ENCODE measurements at regions not wholly inside any gene's neighbourhood (a gene's known extent, or its start where the extent isn't known, plus 50 kb on each side); places are given as distances from the start of the nearest gene placed in this dataset.

- H3K4me1 ChIP-seq (ENCODE audit: insufficient read depth, low read length, poor library complexity, severe bottlenecking): no peaks in the 10 kb centered on the region
- no peak overlapping the region for H2AFZ ChIP-seq (ENCODE audit: low read length)
- TF ChIP-seq CTCF (conservative IDR thresholded peaks at IDR 0.05; ENCODE audit: low read length): no peak
- no peak for TF ChIP-seq EZH2phosphoT487 (IDR thresholded peaks at IDR 0.05; ENCODE audit: borderline replicate concordance, low read depth, low read length)
- H4K20me1 ChIP-seq (ENCODE audit: insufficient read depth, low read length): no peaks in the 10 kb centered on the region
- H3K9me3 ChIP-seq (ENCODE audit: low read length): no peaks in the 10 kb centered on the region; the same call in 1 of the 2 replicates
- no peak overlapping the region for H3K4me3 ChIP-seq (ENCODE audit: low read depth, low read length, poor library complexity, severe bottlenecking)
- POLR2A ChIA-PET: interaction anchor here (1.0 kb wide), 1 partner anchor 8 kb away, joined by 3 read pairs; no protein-coding TSS in a partner anchor
- no peaks in the 10 kb centered on the region for H3K9me2 ChIP-seq (ENCODE audit: insufficient read depth, low read length)
- no peaks in the 10 kb centered on the region for H3K79me2 ChIP-seq (ENCODE audit: insufficient read depth, low read depth, low read length)
- no peaks in the 10 kb centered on the region for H3K36me3 ChIP-seq (ENCODE audit: insufficient read depth, low read length)
- intact Hi-C loops (cut with micrococcal nuclease; ENCODE audit: unreplicated experiment): no loop called here
- H3K4me2 ChIP-seq (ENCODE audit: low read length): no peak overlapping the region
- BruUV-seq (replicated peaks): no TSS peak
- H3K27ac ChIP-seq (ENCODE audit: low read depth, low read length, poor library complexity, severe bottlenecking): no peak overlapping the region
- DNase-seq (ENCODE audit: low spot score): no peak
- CTCF ChIA-PET (ENCODE audit: unreplicated experiment): no interaction called here
Measured at GRCh38 chr5:30337084-30337573, 856.4 kb upstream of the CDH6 start.

GRCh38 chr5:30331534-30331933 is 862.0 kb upstream of the CDH6 start:
- BruUV-seq (replicated peaks): no TSS peak
- H2AFZ ChIP-seq (ENCODE audit: low read length): no peak overlapping the region
- CTCF ChIA-PET (ENCODE audit: unreplicated experiment): no interaction called here
- H3K9me3 ChIP-seq (ENCODE audit: low read length): no peaks in the 10 kb centered on the region; the same call in 1 of the 2 replicates
- H4K20me1 ChIP-seq (ENCODE audit: insufficient read depth, low read length): no peaks in the 10 kb centered on the region
- DNase-seq (ENCODE audit: low spot score): no peak
- no peak overlapping the region for H3K4me3 ChIP-seq (ENCODE audit: low read depth, low read length, poor library complexity, severe bottlenecking)
- no peak overlapping the region for H3K4me2 ChIP-seq (ENCODE audit: low read length)
- H3K79me2 ChIP-seq (ENCODE audit: insufficient read depth, low read depth, low read length): no peaks in the 10 kb centered on the region
- TF ChIP-seq CTCF (conservative IDR thresholded peaks at IDR 0.05; ENCODE audit: low read length): no peak
- no peak for TF ChIP-seq EZH2phosphoT487 (IDR thresholded peaks at IDR 0.05; ENCODE audit: borderline replicate concordance, low read depth, low read length)
- no peaks in the 10 kb centered on the region for H3K36me3 ChIP-seq (ENCODE audit: insufficient read depth, low read length)
- no peaks in the 10 kb centered on the region for H3K4me1 ChIP-seq (ENCODE audit: insufficient read depth, low read length, poor library complexity, severe bottlenecking)
- H3K9me2 ChIP-seq (ENCODE audit: insufficient read depth, low read length): no peaks in the 10 kb centered on the region
- intact Hi-C loops (cut with micrococcal nuclease; ENCODE audit: unreplicated experiment): no loop called here
- POLR2A ChIA-PET: interaction anchor here (0.6 kb wide), 1 partner anchor 1436 kb away, joined by 3 read pairs; no protein-coding TSS in a partner anchor
- no peak overlapping the region for H3K27ac ChIP-seq (ENCODE audit: low read depth, low read length, poor library complexity, severe bottlenecking)

GRCh38 chr5:30325795-30326194 is 867.7 kb upstream of the CDH6 start:
- Histone ChIP-seq H3K79me2 (ENCODE audit: insufficient read depth, low read depth, low read length) (no peaks in the 10 kb centered on the region), H3K9me2 (ENCODE audit: insufficient read depth, low read length) (no peaks in the 10 kb centered on the region), H3K4me3 (ENCODE audit: low read depth, low read length, poor library complexity, severe bottlenecking) (no peak overlapping the region), H3K27ac (ENCODE audit: low read depth, low read length, poor library complexity, severe bottlenecking) (no peak overlapping the region), H2AFZ (ENCODE audit: low read length) (no peak overlapping the region), H3K4me1 (ENCODE audit: insufficient read depth, low read length, poor library complexity, severe bottlenecking) (no peaks in the 10 kb centered on the region), H4K20me1 (ENCODE audit: insufficient read depth, low read length) (no peaks in the 10 kb centered on the region), H3K4me2 (ENCODE audit: low read length) (no peak overlapping the region), H3K36me3 (ENCODE audit: insufficient read depth, low read length) (no peaks in the 10 kb centered on the region), H3K9me3 (ENCODE audit: low read length) (0 out of 2 replicates have a peak, but pooled peaks cover 3% of the 10 kb centered on the region)
- DNase-seq (ENCODE audit: low spot score): no peak
- TF ChIP-seq EZH2phosphoT487 (IDR thresholded peaks at IDR 0.05; ENCODE audit: borderline replicate concordance, low read depth, low read length) (no peak), CTCF (conservative IDR thresholded peaks at IDR 0.05; ENCODE audit: low read length) (no peak)
- ChIA-PET POLR2A (no interaction called here), CTCF (ENCODE audit: unreplicated experiment) (no interaction called here)
- no TSS peak for BruUV-seq (replicated peaks)
- intact Hi-C loops (cut with micrococcal nuclease; ENCODE audit: unreplicated experiment): no loop called here

Data from OCI-LY7 (cell line).